Thyroid gland (tissue), 4 donors: ENCODE measurements at regions not wholly inside any gene's neighbourhood (a gene's known extent, or its start where the extent isn't known, plus 50 kb on each side); places are given as distances from the start of the nearest gene placed in this dataset.

Experiments
- DNase-seq, 2 donors: peaks; one replicate each; pipeline ENCODE4 v3.0.0-alpha.2; 2019
- H3K27ac ChIP-seq, 3 donors: fragments of 200-600 bp; sonication (generic); 1 replicate in 2 of 3; 2 replicates in 1 of 3; pipeline ENCODE4 v1.5.1; 2016 to 2019; ENCODE audit warnings: mild to moderate bottlenecking in 1 of 3, moderate library complexity in 1 of 3
- H3K27me3 ChIP-seq: fragments of 200-600 bp; sonication (generic); one replicate; pipeline ENCODE4 v1.5.1; 2019
- H3K36me3 ChIP-seq, 2 donors: fragments of 200-600 bp; sonication (generic); one replicate each; pipeline ENCODE4 v1.5.1; 2016 to 2019
- H3K4me1 ChIP-seq, 2 donors: fragments of 200-600 bp; sonication (generic); one replicate each; pipeline ENCODE4 v1.5.1; 2017 to 2019
- H3K4me3 ChIP-seq, 3 donors: fragments of 200-600 bp; sonication (generic); replicated peaks in 1 of 3; 1 replicate in 2 of 3; 2 replicates in 1 of 3; pipeline ENCODE4 v1.5.1; 2016; ENCODE audit warnings: mild to moderate bottlenecking in 1 of 3
- H3K9me3 ChIP-seq: fragments of 200-600 bp; sonication (generic); one replicate; pipeline ENCODE4 v1.5.1; 2017
- CTCF ChIP-seq, 6 experiments: fragments of 200-600 bp in 3 of 6; fragments of 450-650 bp in 3 of 6; sonication (generic) in 3 of 6; IDR thresholded peaks; one replicate each; pipeline ENCODE4 v1.5.1; 2016 to 2019; ENCODE audit warnings: antibody characterized with exemption in 6 of 6, mild to moderate bottlenecking in 2 of 6, inconsistent platforms in 1 of 6, moderate library complexity in 1 of 6
- POLR2A ChIP-seq, 2 donors: fragments of 450-650 bp; IDR thresholded peaks; one replicate each; pipeline ENCODE4 v1.6.1; 2017; ENCODE audit warnings: antibody characterized with exemption in 2 of 2, mild to moderate bottlenecking in 2 of 2, moderate library complexity in 1 of 2
- WGBS, 2 donors: methylation state at CpG; one replicate each; pipeline ENCODE4 v1.1.5; 2017; 5-methylcytosine and 5-hydroxymethylcytosine counted together
- intact Hi-C: fragments of 100-400 bp; cut with DNase I; formaldehyde crosslinking; loops from one replicate; pipeline ENCODE4 v1.15.1; 2023

- DNase-seq, result no peak
- Histone ChIP-seq H3K9me3 (no peaks in the 10 kb centered on the region), H3K4me3 (no peak overlapping the region), H3K27me3 (no peaks in the 10 kb centered on the region), H3K36me3 (no peaks in the 10 kb centered on the region), H3K4me1 (no peaks in the 10 kb centered on the region), H3K27ac (no peak overlapping the region)
- TF ChIP-seq CTCF (IDR thresholded peaks at IDR 0.05) (no peak), POLR2A (IDR thresholded peaks at IDR 0.05) (no peak)
- intact Hi-C loops, result no loop called here
- WGBS, 2 donors, result 57 to 65% methylated on average over 1 of the region's 1 CpG
These were observed 104.3 kb upstream of the CEP126 start for GRCh38 chr11:101810546-101810945.

- DNase-seq, result no peak
- no peak overlapping the region for H3K27ac ChIP-seq
- no peak overlapping the region for H3K4me3 ChIP-seq
- TF ChIP-seq CTCF (IDR thresholded peaks at IDR 0.05) (no peak), POLR2A (IDR thresholded peaks at IDR 0.05) (no peak)
- H3K36me3 ChIP-seq, result no peaks in the 10 kb centered on the region
- intact Hi-C loops, result no loop called here
- H3K27me3 ChIP-seq, result no peaks in the 10 kb centered on the region
- no peaks in the 10 kb centered on the region for H3K4me1 ChIP-seq
- 43 to 75% methylated on average over 2 of the region's 2 CpGs for WGBS, 2 donors
- no peaks in the 10 kb centered on the region for H3K9me3 ChIP-seq
These were observed 107.3 kb upstream of the CEP126 start for GRCh38 chr11:101807531-101807930.

GRCh38 chr11:101803651-101804050 is 111.2 kb upstream of the CEP126 start:
- DNase-seq, result no peak
- intact Hi-C loops, result no loop called here
- Histone ChIP-seq H3K27me3 (no peaks in the 10 kb centered on the region), H3K4me1 (no peaks in the 10 kb centered on the region), H3K4me3 (no peak overlapping the region), H3K27ac (no peak overlapping the region), H3K36me3 (no peaks in the 10 kb centered on the region), H3K9me3 (no peaks in the 10 kb centered on the region)
- 75 to 78% methylated on average over 2 of the region's 2 CpGs for WGBS, 2 donors
- TF ChIP-seq POLR2A (IDR thresholded peaks at IDR 0.05), result no peak
- no peak for TF ChIP-seq CTCF (IDR thresholded peaks at IDR 0.05)

GRCh38 chr11:101797335-101797734 is 117.5 kb upstream of the CEP126 start:
- no peak overlapping the region for H3K27ac ChIP-seq
- H3K4me1 ChIP-seq, result no peaks in the 10 kb centered on the region
- intact Hi-C loops, result no loop called here
- DNase-seq, result no peak
- 80 to 90% methylated on average over 1 of the region's 1 CpG for WGBS, 2 donors
- H3K4me3 ChIP-seq, result no peak overlapping the region
- H3K9me3 ChIP-seq, result no peaks in the 10 kb centered on the region
- TF ChIP-seq CTCF (IDR thresholded peaks at IDR 0.05) (no peak), POLR2A (IDR thresholded peaks at IDR 0.05) (no peak)
- H3K27me3 ChIP-seq, result no peaks in the 10 kb centered on the region
- no peaks in the 10 kb centered on the region for H3K36me3 ChIP-seq

GRCh38 chr11:101792814-101793213 is 122.0 kb upstream of the CEP126 start:
- no peak for DNase-seq
- no peaks in the 10 kb centered on the region for H3K9me3 ChIP-seq
- no peak overlapping the region for H3K27ac ChIP-seq
- no peaks in the 10 kb centered on the region for H3K36me3 ChIP-seq
- H3K27me3 ChIP-seq, result no peaks in the 10 kb centered on the region
- TF ChIP-seq CTCF (IDR thresholded peaks at IDR 0.05) (no peak), POLR2A (IDR thresholded peaks at IDR 0.05) (no peak)
- no peak overlapping the region for H3K4me3 ChIP-seq
- intact Hi-C loops, result no loop called here
- WGBS, 2 donors, result 62 to 84% methylated on average over 2 of the region's 2 CpGs
- H3K4me1 ChIP-seq, result no peaks in the 10 kb centered on the region
